Left colon (tissue), 2 donors: ENCODE measurements at regions not wholly inside any gene's neighbourhood (a gene's known extent, or its start where the extent isn't known, plus 50 kb on each side); places are given as distances from the start of the nearest gene placed in this dataset.

ENCODE experiments used
- ATAC-seq: fragments of 200-7000 bp; cut with Tn5 transposase; one replicate; pipeline ENCODE4 v1.9.1; 2020; ENCODE audit warnings: mild to moderate bottlenecking, moderate library complexity
- DNase-seq, 2 donors: peaks; one replicate each; pipeline ENCODE4 v3.0.0-alpha.2; 2020
- intact Hi-C, 2 donors: fragments of 100-400 bp; cut with DNase I in 1 of 2; cut with micrococcal nuclease in 1 of 2; formaldehyde crosslinking; loops; one replicate each; pipeline versions ENCODE4 v1.11.2 to v1.14.0; 2022; cut with DNase I, micrococcal nuclease
- donor health status: DM: no; HTN: no; CAD: no.
- donor health status: DM: yes; HTN: yes; CAD: no.

DNA sequence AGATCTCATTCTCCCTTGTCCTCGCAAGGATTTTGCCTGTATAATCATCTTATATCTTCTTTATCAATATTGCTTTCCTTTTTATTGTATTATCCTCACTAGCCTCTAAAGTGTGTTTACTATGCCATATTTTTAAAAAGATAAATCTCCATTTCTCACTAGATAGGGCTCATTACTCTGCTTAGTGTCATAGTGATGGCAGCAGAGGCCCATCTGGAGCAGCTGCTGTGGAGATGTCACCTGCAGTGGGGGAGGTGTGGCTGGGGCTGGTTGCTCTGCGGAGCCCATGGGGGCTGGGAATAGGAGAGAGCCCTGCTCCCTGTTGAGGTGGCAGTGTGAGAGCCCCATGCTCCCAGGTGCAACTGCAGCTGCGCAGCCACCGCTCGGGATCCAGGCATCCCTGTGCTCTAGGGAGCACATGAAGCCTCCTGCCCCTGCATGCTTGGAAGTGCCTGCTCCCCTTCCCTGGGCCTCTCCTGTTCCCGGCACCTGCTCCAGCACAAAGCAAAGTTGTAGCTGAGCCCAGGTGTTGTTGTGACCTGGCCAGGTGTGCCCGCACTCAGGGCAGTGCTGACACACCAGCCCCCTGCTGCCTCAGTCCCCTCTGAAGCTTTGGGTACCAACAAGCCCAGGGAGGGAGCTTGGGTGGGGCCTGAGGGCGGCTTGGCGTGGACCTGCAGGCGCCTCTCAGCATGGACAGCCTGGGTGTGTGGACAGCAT lies 144.6 kb upstream of the MRPS30 start:
- intact Hi-C loops = no loop called here
- DNase-seq = no peak
- no peak for ATAC-seq

GRCh38 chr5:44661851-44662250 lies 146.9 kb upstream of the MRPS30 start:
- intact Hi-C loops = no loop called here
- no peak for DNase-seq
- ATAC-seq = no peak

DNA sequence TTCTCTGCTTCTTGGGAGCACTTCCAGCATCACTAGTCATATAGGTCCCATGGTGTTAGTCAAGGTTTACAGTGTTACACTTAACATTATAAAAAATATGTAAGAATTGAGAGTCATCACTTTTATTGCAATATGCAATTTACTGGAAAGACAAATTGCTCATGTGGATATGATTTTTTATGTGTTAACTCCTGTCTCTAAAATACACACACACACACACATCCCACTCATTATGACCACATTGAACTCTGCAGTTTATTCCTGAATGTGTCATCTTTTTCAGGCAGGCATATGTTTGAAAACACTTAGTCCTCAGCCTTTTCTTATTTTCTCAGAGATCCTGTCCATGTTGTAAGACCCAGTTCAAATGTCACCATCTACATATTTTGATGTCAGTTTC lies 148.5 kb upstream of the MRPS30 start:
- intact Hi-C loops = no loop called here
- ATAC-seq (no peak), DNase-seq (no peak)

DNA sequence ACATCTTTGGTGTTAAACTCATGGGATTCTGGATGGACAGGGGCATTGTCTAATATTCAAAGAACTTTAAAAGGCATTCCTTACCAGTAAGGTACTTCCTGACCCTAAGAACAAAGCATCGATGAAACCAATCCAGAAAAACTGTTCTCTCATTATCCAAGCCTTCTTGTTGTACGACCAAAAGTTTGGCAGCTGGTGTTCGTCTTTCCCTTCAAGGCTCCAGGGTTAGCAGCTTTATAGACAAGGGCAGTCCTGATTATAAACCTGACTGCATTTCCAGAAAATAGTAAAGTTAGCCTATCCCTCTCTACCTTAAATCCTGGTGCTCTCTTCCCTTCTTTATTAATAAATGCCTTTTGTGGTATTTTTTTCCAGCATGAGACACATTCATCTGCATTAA lies 149.4 kb upstream of the MRPS30 start:
- ATAC-seq (no peak), DNase-seq (no peak)
- intact Hi-C loops = no loop called here

DNA sequence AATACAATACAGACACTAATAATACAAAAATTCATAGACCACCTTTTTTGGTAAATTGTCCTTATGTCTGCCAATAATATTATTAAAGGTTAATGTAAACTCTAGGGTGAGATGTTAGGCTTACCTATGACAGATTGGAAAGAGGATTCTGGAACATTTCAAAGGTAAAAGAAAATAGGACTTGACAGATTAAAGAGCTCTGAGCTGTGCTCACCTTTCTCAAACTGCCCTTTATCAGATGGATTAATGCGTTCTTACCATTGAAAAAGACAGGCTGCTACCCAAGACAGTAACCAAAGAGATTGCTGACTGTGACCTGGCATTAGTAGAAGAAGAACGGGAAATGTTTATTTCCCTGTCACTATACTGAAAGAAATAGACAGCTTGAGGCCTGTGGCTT lies 156.1 kb upstream of the MRPS30 start:
- ATAC-seq = no peak
- intact Hi-C loops = no loop called here
- DNase-seq = no peak

- ATAC-seq (no peak), DNase-seq (no peak)
- intact Hi-C loops = no loop called here
These were observed 162.7 kb upstream of the MRPS30 start for GRCh38 chr5:44646016-44646415.

DNA sequence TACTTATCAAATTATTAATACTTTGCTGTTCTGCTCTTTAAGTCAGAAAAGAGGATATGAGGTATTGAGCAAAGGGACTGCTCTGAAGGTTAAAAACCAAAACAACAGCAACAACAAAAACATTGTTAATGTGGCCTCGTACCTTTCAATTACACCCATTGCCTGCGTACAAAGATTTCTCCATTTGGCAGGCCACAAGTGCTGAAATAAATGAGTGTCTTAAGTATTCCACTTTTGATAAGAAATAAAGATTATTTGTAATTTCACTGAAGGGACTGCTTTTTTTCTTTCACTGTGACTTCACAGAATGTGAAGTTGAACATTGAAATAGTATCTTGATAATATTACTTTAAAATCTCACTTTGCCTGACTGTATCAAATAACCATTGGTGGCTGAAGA lies 163.2 kb upstream of the MRPS30 start:
- no peak for DNase-seq
- intact Hi-C loops = no loop called here
- no peak for ATAC-seq

DNA sequence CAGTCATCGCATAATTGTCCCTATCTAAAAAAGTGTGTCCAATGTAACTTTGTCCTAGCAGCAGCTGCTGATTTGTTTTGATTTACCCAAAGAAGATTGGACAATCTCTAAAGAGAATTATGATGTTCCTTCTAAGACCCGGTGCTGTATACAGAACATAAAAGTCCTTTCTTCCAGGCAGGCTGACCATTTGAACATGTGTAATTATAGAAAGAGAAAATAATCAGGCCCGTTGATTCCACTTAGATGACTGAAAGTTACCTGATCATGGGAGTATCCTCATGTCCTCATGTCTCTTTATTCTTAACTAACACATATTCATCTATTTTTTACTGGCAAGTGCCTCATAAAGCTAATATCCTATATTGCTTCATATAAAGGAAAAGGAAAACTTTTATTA lies 164.1 kb upstream of the MRPS30 start:
- ATAC-seq = no peak
- DNase-seq = no peak
- intact Hi-C loops = no loop called here

- DNase-seq = no peak
- no peak for ATAC-seq
- intact Hi-C loops = no loop called here
These were observed 166.9 kb upstream of the MRPS30 start for GRCh38 chr5:44641820-44642219.

DNA sequence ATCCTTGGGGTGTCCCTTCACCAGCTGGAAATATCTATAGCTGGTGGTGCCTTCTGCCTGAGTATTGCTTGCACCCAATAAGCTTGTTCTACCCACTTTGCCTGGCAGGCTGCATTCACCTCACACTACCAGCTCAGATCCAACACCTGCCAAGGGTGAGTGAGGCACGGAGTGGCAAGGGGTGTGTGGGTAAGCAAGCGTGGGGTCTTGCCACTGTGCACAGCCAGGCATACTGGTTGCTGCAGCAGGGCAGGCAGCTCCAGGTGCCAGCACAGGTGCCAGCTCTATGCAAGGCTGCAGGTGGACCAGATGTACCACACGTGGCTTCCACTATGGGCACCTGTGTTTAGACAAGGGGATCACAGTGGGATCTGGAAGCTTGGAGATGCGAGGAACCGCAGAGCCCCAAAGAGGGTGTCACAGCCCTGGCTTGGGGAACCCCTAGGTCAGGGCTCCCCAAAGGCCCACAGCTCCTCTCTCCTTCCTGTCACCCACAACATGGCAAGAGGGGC lies 167.7 kb upstream of the MRPS30 start:
- intact Hi-C loops = no loop called here
- no peak for DNase-seq

GRCh38 chr5:44637916-44638869 lies 170.6 kb upstream of the MRPS30 start:
- no peak for ATAC-seq
- intact Hi-C loops = no loop called here
- no peak for DNase-seq

More for the DNA sequence above, 167.7 kb upstream of the MRPS30 start:
- no peak for ATAC-seq

DNA sequence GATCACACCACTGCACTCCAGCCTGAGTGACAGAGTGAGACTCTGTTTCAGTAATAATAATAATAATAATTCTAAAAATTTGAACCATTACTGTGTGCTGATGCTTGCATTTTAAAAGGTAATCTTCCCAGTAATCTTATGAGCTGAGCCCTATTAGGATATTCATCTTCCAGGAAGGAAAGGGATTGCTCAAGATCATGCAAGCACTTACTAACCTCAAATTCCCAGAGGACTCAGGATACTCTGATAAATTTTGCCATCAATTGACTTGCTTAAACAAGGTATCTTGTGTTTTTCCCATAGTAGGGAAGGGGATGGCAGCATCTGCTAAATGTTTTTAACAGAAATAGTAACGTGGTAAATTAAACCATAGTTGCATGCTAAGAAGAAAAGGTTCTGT lies 176.4 kb upstream of the MRPS30 start:
- ATAC-seq (no peak), DNase-seq (no peak)
- intact Hi-C loops = no loop called here

DNA sequence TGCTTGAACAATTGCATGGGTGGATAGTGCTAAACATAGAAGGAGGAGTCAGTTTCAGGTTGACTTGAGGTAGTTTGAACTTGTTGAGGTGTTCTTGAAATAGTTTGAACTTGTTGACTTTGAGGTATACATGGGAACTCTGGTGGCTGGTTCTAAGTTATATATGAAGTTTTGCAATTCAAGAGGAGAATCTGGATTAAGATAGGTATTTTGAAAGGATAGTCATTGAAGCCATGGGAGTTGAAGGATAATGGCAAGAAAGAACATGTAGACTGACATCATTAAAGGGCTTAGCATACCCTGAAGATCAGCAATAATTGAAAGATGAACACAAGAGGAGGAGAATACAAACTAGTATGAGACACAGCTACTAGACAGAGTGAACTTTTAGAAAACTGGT lies 181.9 kb upstream of the MRPS30 start:
- intact Hi-C loops = no loop called here
- DNase-seq = no peak
- no peak for ATAC-seq

DNA sequence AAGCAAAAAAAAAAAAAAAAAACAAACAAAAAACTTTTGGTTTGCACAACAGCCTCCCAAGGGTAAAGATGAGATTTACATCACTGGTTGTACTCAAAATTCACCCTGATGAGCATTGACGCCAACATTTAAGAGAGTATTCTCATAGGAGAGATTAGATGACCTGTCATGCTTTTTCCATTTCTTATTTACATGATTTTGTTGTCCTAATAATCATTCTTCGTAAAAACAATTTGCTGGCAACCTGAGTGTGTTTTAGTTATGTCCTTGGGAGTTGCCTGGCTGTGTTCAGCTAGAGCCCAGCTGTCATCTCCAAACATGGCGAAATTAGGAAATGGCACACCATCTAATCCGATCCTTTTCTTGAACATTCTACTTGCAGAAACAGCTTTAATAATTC lies 186.4 kb upstream of the MRPS30 start:
- ATAC-seq (no peak), DNase-seq (no peak)
- intact Hi-C loops = no loop called here

- ATAC-seq (no peak), DNase-seq (no peak)
- intact Hi-C loops = no loop called here
These were observed 188.7 kb upstream of the MRPS30 start for GRCh38 chr5:44619875-44620610.

DNA sequence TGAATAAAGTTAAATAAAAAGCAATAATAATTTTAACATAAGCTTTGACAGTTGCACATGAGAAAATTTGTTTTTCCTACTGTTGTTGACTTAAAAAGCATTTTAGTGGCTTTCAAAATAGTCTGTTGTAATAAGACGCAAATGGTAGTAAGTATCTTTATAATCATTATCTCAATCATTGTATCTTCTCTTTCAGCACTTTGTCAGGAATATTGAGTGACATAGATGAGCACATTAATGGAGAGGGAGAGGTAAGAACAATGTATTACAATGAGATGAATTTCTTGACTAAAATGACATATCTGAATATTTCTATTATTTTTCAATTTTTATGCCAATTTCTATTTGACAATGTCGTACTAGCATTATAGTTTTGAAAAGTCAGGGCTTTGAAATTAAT lies 193.9 kb upstream of the MRPS30 start:
- no peak for ATAC-seq
- intact Hi-C loops = no loop called here
- no peak for DNase-seq

- ATAC-seq = no peak
These were observed 194.8 kb upstream of the MRPS30 start for GRCh38 chr5:44613936-44614335.

DNA sequence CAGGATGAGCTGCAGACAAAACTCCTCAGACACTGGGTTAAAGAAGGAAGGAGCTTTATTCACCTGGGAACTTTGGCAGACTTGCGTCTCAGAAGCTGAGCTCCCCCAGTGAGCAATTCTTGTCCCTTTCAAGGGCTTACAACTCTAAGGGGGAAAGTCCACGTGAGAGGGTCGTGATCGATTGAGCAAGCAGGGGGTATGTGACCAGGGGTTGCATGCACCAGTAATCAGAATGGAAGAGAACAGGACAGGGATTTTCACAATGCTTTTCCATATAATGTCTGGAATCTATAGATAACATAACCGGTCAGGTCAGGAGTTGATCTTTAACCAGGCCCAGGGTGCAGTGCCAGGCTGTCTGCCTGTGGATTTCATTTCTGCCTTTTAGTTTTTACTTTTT lies 202.8 kb upstream of the MRPS30 start:
- intact Hi-C loops = no loop called here
- ATAC-seq (no peak), DNase-seq (no peak)

More at GRCh38 chr5:44613936-44614335, 194.8 kb upstream of the MRPS30 start:
- DNase-seq = no peak
- intact Hi-C loops = no loop called here

- ATAC-seq (no peak), DNase-seq (no peak)
These were observed 205.1 kb upstream of the MRPS30 start for GRCh38 chr5:44603496-44604272.

More at GRCh38 chr5:44603496-44604272, 205.1 kb upstream of the MRPS30 start:
- intact Hi-C loops = no loop called here
